ENCODE measurements at regions not wholly inside any gene's neighbourhood (a gene's known extent, or its start where the extent isn't known, plus 50 kb on each side); places are given as distances from the start of the nearest gene placed in this dataset.
"Not testable (repeated sequence)": the region's sequence is repeated elsewhere in the genome, so short reads cannot be mapped to it uniquely, and the experiment has no call there.

DNA sequence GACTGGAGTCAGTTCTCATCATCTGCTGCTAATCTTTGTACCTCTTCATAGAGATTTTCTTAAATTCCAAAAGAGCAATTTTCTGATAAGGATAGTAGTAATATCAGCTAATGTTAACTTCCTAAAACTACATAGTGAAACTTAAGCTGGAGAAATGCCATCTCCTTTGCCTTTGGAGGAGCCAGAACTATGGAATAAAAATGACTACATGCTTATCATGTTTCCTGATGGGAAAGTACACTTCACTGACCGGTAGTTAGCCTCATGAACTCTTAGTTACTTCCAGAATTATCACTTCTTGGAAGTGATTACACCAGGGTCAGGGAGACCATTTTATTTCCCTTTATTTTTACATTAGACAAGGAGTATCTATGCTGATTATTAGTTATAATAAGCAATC, 1222.1 kb upstream of the TMEM132C start:
- Histone ChIP-seq H3K4me3 (ENCODE audit: low read depth, low read length) (no peak overlapping the region), H3K36me3 (no peaks in the 10 kb centered on the region), H3K27me3 (ENCODE audit: insufficient read depth, low read depth, severe bottlenecking) (peaks cover 2% of the 10 kb centered on the region), H3K9me3 (ENCODE audit: severe bottlenecking) (no peaks in the 10 kb centered on the region), H3K27ac (no peak overlapping the region)
- DNase-seq: no peak
- TF ChIP-seq, protein P1, sequence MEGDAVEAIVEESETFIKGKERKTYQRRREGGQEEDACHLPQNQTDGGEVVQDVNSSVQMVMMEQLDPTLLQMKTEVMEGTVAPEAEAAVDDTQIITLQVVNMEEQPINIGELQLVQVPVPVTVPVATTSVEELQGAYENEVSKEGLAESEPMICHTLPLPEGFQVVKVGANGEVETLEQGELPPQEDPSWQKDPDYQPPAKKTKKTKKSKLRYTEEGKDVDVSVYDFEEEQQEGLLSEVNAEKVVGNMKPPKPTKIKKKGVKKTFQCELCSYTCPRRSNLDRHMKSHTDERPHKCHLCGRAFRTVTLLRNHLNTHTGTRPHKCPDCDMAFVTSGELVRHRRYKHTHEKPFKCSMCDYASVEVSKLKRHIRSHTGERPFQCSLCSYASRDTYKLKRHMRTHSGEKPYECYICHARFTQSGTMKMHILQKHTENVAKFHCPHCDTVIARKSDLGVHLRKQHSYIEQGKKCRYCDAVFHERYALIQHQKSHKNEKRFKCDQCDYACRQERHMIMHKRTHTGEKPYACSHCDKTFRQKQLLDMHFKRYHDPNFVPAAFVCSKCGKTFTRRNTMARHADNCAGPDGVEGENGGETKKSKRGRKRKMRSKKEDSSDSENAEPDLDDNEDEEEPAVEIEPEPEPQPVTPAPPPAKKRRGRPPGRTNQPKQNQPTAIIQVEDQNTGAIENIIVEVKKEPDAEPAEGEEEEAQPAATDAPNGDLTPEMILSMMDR (IDR thresholded peaks at IDR 0.05; ENCODE audit: low read depth, low read length): no peak

DNA sequence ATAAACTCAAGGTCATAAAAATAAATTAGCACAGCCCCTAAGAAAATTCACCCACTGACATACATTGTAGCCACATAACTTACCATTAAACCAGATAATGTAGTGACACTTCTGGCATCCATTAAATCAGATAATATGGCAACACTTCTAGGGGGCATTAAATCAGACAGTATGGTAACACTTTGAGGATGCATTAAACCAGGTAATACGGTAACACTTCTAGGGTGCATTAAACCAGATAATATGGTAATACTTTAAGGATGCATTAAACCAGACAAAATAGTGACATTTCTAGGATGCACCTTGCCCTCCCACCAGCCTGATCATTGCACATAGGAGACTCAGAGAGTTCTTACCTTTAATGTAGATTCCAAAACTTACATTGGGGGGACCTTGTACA, 1220.5 kb upstream of the TMEM132C start:
- peaks cover 2% of the 10 kb centered on the region for H3K27me3 ChIP-seq (ENCODE audit: insufficient read depth, low read depth, severe bottlenecking)
- H3K36me3 ChIP-seq: no peaks in the 10 kb centered on the region
- DNase-seq: no peak
- no peak overlapping the region for H3K4me3 ChIP-seq (ENCODE audit: low read depth, low read length)
- TF ChIP-seq, protein P1 (IDR thresholded peaks at IDR 0.05; ENCODE audit: low read depth, low read length): no peak
- no peaks in the 10 kb centered on the region for H3K9me3 ChIP-seq (ENCODE audit: severe bottlenecking)
- no peak overlapping the region for H3K27ac ChIP-seq

DNA sequence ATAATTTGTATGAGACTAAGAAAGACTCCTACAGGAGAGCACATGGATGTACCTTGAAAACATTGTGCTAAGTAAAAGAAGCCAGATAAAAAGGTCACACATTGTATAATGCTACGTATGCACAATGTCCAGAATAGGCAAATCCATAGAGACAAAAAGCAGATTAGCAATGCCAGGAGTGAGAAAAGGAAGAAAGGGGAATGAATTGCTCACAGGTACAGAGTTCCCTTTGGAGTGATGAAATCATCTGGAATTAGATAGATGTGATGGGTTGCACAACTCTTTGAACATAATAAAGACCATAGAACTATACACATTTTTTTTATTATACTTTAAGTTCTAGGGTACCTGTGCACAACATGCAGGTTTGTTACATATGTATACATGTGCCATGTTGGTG, 1218.9 kb upstream of the TMEM132C start:
- Histone ChIP-seq H3K36me3 (no peaks in the 10 kb centered on the region), H3K9me3 (ENCODE audit: severe bottlenecking) (no peaks in the 10 kb centered on the region), H3K27me3 (ENCODE audit: insufficient read depth, low read depth, severe bottlenecking) (peaks cover 2% of the 10 kb centered on the region), H3K4me3 (ENCODE audit: low read depth, low read length) (no peak overlapping the region), H3K27ac (no peak overlapping the region)
- DNase-seq: no peak
- TF ChIP-seq, protein P1 (IDR thresholded peaks at IDR 0.05; ENCODE audit: low read depth, low read length): no peak

DNA sequence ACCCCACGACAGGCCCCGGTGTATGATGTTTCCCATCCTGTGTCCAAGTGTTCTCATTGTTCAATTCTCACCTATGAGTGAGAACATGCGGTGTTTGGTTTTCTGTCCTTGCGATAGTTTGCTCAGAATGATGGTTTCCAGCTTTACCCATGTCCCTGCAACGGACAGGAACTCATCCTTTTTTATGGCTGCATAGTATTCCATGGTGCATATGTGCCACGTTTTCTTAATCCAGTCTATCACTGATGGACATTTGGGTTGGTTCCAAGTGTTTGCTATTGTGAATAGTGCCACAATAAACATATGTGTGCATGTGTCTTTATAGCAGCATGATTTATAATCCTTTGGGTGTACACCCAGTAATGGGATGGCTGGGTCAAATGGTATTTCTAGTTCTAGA, 1218.4 kb upstream of the TMEM132C start:
- H3K27ac ChIP-seq; H3K4me3 ChIP-seq (ENCODE audit: low read depth, low read length); DNase-seq; H3K27me3 ChIP-seq (ENCODE audit: insufficient read depth, low read depth, severe bottlenecking); H3K36me3 ChIP-seq; H3K9me3 ChIP-seq (ENCODE audit: severe bottlenecking): not testable (repeated sequence)

DNA sequence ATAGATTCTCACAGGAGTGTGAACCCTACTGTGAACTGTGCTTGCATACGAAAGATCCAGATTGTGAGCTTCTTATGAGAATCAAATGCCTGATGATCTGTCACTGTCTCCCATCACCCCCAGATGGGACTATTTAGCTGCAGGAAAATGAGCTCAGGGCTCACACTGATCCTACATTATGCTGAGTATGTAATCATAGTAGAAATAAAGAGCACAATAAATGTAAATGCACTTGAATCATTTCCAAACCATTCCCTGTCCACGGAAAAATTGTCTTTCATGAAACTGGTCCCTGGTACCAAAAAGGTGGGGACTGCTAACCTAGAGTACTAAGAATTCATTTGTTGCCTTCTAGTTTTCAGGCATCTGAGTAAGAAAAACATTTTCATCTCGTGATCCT, 1215.8 kb upstream of the TMEM132C start:
- H3K27me3 ChIP-seq (ENCODE audit: insufficient read depth, low read depth, severe bottlenecking): no peaks in the 10 kb centered on the region
- TF ChIP-seq, protein P1 (IDR thresholded peaks at IDR 0.05; ENCODE audit: low read depth, low read length): no peak
- no peaks in the 10 kb centered on the region for H3K9me3 ChIP-seq (ENCODE audit: severe bottlenecking)
- peak; percentile 31 for DNase-seq
- no peaks in the 10 kb centered on the region for H3K36me3 ChIP-seq
- H3K27ac ChIP-seq: no peak overlapping the region
- H3K4me3 ChIP-seq (ENCODE audit: low read depth, low read length): no peak overlapping the region

DNA sequence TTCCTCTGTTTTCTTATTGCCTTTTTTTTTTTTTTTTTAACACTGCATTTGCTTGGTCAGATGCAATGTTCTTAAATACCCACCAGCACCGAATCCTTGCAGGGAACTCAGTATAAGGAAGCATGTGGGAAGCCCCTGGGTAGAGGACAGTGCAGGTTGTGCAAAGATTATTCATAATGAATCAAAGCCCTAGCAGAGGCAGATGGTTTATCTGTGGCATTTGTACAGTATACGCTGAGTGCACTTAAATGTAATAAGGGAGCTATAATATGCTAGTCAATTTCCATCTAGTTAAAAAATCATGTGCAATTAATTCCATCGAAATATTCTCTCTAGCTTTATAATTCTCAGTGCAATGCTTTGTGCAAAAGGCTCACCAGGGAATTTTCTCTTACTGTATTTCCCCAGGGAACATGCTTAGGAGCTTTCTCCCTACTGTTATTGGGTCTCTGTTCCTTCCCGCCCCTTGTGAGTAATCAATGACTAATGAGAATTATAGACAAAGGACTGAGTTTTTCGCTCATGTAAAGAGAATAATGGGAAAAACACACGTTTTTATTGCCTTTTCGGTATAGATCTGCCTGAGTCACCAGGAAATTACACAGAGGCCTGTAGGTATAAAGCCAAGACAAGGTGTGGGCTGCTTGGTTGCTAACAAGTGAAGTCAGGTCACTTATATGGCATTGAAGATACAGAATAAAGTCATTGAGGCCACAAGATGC, 1214.3 kb upstream of the TMEM132C start:
- DNase-seq: no peak
- no peak overlapping the region for H3K27ac ChIP-seq
- peaks cover 12% of the 10 kb centered on the region for H3K27me3 ChIP-seq (ENCODE audit: insufficient read depth, low read depth, severe bottlenecking)
- H3K36me3 ChIP-seq: no peaks in the 10 kb centered on the region
- H3K9me3 ChIP-seq (ENCODE audit: severe bottlenecking): no peaks in the 10 kb centered on the region
- TF ChIP-seq, protein P1 (IDR thresholded peaks at IDR 0.05; ENCODE audit: low read depth, low read length): no peak
- H3K4me3 ChIP-seq (ENCODE audit: low read depth, low read length): no peak overlapping the region
